Astrocyte (in vitro differentiated cells and primary cell): ENCODE measurements at regions not wholly inside any gene's neighbourhood (a gene's known extent, or its start where the extent isn't known, plus 50 kb on each side); places are given as distances from the start of the nearest gene placed in this dataset.
A peak's percentile ranks its signal among the peaks of the same experiment; 100 is the strongest.

Source experiments
- DNase-seq: peaks from one replicate; pipeline ENCODE4 v3.0.0-alpha.2; 2010; ENCODE audit warnings: low read depth
- FAIRE-seq: peaks from 2 replicates; lab custom pipeline; 2011; peaks lifted over from hg19 to GRCh38; lab: Jason Lieb, UNC
- H2AFZ ChIP-seq: 2 replicates; pipeline ENCODE4 v1.6.0; 2012; ENCODE audit warnings: low read depth, low read length, inconsistent platforms
- H3K27ac ChIP-seq: 2 replicates; pipeline ENCODE4 v1.5.1; 2011; ENCODE audit warnings: low read depth, low read length, inconsistent platforms
- H3K27me3 ChIP-seq: 2 replicates; pipeline ENCODE4 v1.6.0; 2011; ENCODE audit warnings: low read length, inconsistent platforms; ENCODE audit not compliant: insufficient read depth
- H3K36me3 ChIP-seq: 2 replicates; pipeline ENCODE4 v1.5.1; 2011; ENCODE audit warnings: low read length, inconsistent platforms; ENCODE audit not compliant: insufficient read depth
- H3K4me1 ChIP-seq: 2 replicates; pipeline ENCODE4 v1.5.1; 2011; ENCODE audit warnings: low read length, inconsistent platforms; ENCODE audit not compliant: insufficient read depth
- H3K4me2 ChIP-seq: 2 replicates; pipeline ENCODE4 v1.6.0; 2012; ENCODE audit warnings: low read length, inconsistent platforms
- H3K4me3 ChIP-seq: 2 replicates; pipeline ENCODE4 v1.5.1; 2011; ENCODE audit warnings: low read depth, mild to moderate bottlenecking, low read length, inconsistent platforms; ENCODE audit not compliant: insufficient read depth
- H3K79me2 ChIP-seq: 2 replicates; pipeline ENCODE4 v1.6.0; 2012; ENCODE audit warnings: mild to moderate bottlenecking, low read length, inconsistent platforms; ENCODE audit not compliant: insufficient read depth
- H3K9ac ChIP-seq: 2 replicates; pipeline ENCODE4 v1.6.0; 2012; ENCODE audit warnings: mild to moderate bottlenecking, low read length, inconsistent platforms
- H3K9me3 ChIP-seq: 2 replicates; pipeline ENCODE4 v1.5.1; 2012; ENCODE audit warnings: low read depth, mild to moderate bottlenecking, low read length, inconsistent platforms; ENCODE audit not compliant: insufficient read depth
- H4K20me1 ChIP-seq: 2 replicates; pipeline ENCODE4 v1.6.0; 2012; ENCODE audit warnings: low read length, inconsistent platforms; ENCODE audit not compliant: insufficient read depth
- H3K27ac Mint-ChIP-seq: one replicate; pipeline ENCODE4 v1.8.0; 2021; ENCODE audit warnings: mild to moderate bottlenecking, mixed read lengths; ENCODE audit not compliant: unreplicated experiment
- H3K27me3 Mint-ChIP-seq: one replicate; pipeline ENCODE4 v1.8.0; 2021; ENCODE audit warnings: low read depth, mixed read lengths; ENCODE audit not compliant: unreplicated experiment
- H3K36me3 Mint-ChIP-seq: one replicate; pipeline ENCODE4 v1.8.0; 2021; ENCODE audit warnings: low read depth, mixed read lengths; ENCODE audit not compliant: unreplicated experiment
- H3K4me1 Mint-ChIP-seq: one replicate; pipeline ENCODE4 v1.8.0; 2021; ENCODE audit warnings: low read depth, mixed read lengths; ENCODE audit not compliant: unreplicated experiment
- H3K4me3 Mint-ChIP-seq: one replicate; pipeline ENCODE4 v1.8.0; 2021; ENCODE audit warnings: mild to moderate bottlenecking, moderate library complexity, mixed read lengths; ENCODE audit not compliant: unreplicated experiment
- H3K9me3 Mint-ChIP-seq: one replicate; pipeline ENCODE4 v1.8.0; 2021; ENCODE audit warnings: mild to moderate bottlenecking, mixed read lengths; ENCODE audit not compliant: unreplicated experiment
- CTCF ChIP-seq: IDR thresholded peaks from 2 replicates; pipeline ENCODE4 v1.5.1; 2011; ENCODE audit warnings: low read depth, mild to moderate bottlenecking, inconsistent platforms, low read length, moderate library complexity; ENCODE audit not compliant: insufficient read depth
- EZH2 ChIP-seq: IDR thresholded peaks from 2 replicates; pipeline ENCODE4 v1.6.1; 2012; ENCODE audit warnings: mild to moderate bottlenecking, low read length, inconsistent platforms; ENCODE audit not compliant: insufficient read depth

DNA sequence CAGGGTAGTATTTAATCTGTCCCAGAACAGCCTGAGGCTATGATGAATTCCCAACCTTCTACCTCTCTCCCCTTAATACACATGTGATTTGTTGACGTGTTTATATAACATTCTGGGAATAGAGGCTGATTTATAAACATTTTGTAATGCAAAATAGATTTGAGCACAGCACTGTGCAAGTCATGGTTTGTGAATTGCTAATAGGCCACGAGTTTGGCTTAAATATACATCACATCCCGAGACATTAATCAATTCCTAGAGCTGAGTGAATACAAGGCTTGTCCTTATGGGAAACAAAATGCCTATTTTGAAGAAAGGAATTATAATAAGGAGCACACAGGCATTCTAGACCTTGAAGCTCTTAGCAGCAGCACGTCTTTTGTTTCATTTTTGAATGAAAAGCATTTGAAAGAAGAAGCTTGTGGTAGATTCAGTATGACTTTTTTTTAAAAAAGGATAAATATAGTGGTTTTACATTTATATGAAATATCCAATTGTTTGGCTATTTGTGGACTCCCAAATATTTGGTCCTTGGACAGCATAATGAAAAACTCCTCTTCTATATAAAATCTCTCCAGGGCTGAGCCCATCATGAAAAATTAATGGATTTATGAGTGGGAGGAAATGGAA lies 116.4 kb downstream of the SLC17A6 start:
- no peaks in the 10 kb centered on the region for H4K20me1 ChIP-seq
- H3K9me3 ChIP-seq = no peaks in the 10 kb centered on the region
- no peaks in the 10 kb centered on the region for H3K36me3 Mint-ChIP-seq
- peak overlapping the region; percentile 16 for H2AFZ ChIP-seq
- no peak overlapping the region for H3K27ac ChIP-seq
- DNase-seq (peak; percentile 77), FAIRE-seq (no peak)
- H3K36me3 ChIP-seq = no peaks in the 10 kb centered on the region
- no peak overlapping the region for H3K4me3 ChIP-seq
- H3K9me3 Mint-ChIP-seq = peaks cover 2% of the 10 kb centered on the region
- H3K4me1 ChIP-seq = no peaks in the 10 kb centered on the region
- no peaks in the 10 kb centered on the region for H3K79me2 ChIP-seq
- no peak overlapping the region for H3K27ac Mint-ChIP-seq
- no peaks in the 10 kb centered on the region for H3K27me3 ChIP-seq
- peaks cover 27% of the 10 kb centered on the region for H3K4me1 Mint-ChIP-seq
- H3K9ac ChIP-seq = no peak overlapping the region
- H3K4me2 ChIP-seq = peak overlapping the region; percentile 41
- no peak for TF ChIP-seq EZH2
- no peak for TF ChIP-seq CTCF
- no peak overlapping the region for H3K4me3 Mint-ChIP-seq
- H3K27me3 Mint-ChIP-seq = no peaks in the 10 kb centered on the region

DNA sequence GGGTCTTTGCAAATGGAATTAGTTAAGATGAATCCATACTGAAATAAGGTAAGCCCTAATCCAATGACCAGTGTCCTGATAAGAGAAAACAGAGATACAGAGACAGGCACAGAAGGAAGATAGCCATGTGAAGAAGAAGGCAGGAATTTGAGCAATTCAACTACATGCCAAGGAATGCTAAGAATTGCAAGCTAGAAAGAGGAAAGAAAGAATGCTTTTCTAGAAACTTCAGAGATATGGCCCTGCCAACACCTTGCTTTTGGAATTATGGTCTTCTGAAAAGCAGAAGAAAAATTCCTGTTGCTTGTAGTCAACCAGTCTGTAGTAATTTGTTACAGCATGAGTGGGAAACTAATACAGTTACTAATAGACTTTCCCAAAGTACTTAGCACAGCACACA lies 111.3 kb downstream of the SLC17A6 start:
- Histone ChIP-seq H2AFZ (no peak overlapping the region), H3K4me2 (no peak overlapping the region), H4K20me1 (no peaks in the 10 kb centered on the region), H3K9me3 (no peaks in the 10 kb centered on the region), H3K4me1 (peaks cover 2% of the 10 kb centered on the region), H3K27me3 (no peaks in the 10 kb centered on the region), H3K9ac (no peak overlapping the region), H3K4me3 (no peak overlapping the region), H3K79me2 (no peaks in the 10 kb centered on the region), H3K27ac (no peak overlapping the region), H3K36me3 (no peaks in the 10 kb centered on the region)
- H3K9me3 Mint-ChIP-seq = no peaks in the 10 kb centered on the region
- H3K36me3 Mint-ChIP-seq = no peaks in the 10 kb centered on the region
- H3K27me3 Mint-ChIP-seq = no peaks in the 10 kb centered on the region
- peak; percentile 77 for DNase-seq
- peaks cover 10% of the 10 kb centered on the region for H3K4me1 Mint-ChIP-seq
- peak overlapping the region; percentile 62 for H3K27ac Mint-ChIP-seq
- FAIRE-seq = no peak
- H3K4me3 Mint-ChIP-seq = no peak overlapping the region
- no peak for TF ChIP-seq EZH2
- no peak for TF ChIP-seq CTCF

DNA sequence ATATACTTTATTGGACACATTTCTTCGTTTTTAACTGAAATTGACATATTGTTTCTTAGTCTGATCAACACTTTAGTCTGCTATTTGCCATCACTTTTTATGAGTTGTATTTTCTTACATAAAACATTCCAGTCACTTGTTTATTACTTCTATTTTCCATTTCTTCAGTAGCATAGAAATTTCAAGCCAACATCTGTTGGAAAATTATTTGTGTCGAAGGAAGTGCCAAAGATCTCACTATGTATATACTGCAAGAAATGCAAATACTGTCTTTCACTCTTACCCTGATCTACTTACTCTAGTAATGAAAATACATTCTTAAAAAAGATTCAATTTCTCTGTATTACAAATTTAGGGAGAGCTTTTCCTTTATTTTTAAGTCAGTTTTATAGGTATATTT lies 105.9 kb downstream of the SLC17A6 start:
- Histone ChIP-seq H4K20me1 (no peaks in the 10 kb centered on the region), H3K9ac (no peak overlapping the region), H3K9me3 (no peaks in the 10 kb centered on the region), H3K79me2 (no peaks in the 10 kb centered on the region), H3K4me2 (no peak overlapping the region), H3K27ac (no peak overlapping the region), H3K27me3 (no peaks in the 10 kb centered on the region), H3K4me1 (no peaks in the 10 kb centered on the region), H3K36me3 (no peaks in the 10 kb centered on the region), H3K4me3 (no peak overlapping the region), H2AFZ (no peak overlapping the region)
- Mint-ChIP-seq H3K9me3 (no peaks in the 10 kb centered on the region), H3K27ac (no peak overlapping the region), H3K27me3 (no peaks in the 10 kb centered on the region), H3K4me3 (no peak overlapping the region), H3K4me1 (no peaks in the 10 kb centered on the region), H3K36me3 (no peaks in the 10 kb centered on the region)
- DNase-seq (no peak), FAIRE-seq (no peak)
- no peak for TF ChIP-seq CTCF
- TF ChIP-seq EZH2 = no peak
